ENCODE measurements at regions not wholly inside any gene's neighbourhood (a gene's known extent, or its start where the extent isn't known, plus 50 kb on each side); places are given as distances from the start of the nearest gene placed in this dataset.
"Not testable (repeated sequence)": the region's sequence is repeated elsewhere in the genome, so short reads cannot be mapped to it uniquely, and the experiment has no call there.

- no peak for DNase-seq (ENCODE audit: low read depth)
Observed at GRCh38 chr1:105137543-105138457, 1388.1 kb downstream of the AMY1C start.

GRCh38 chr1:105138458-105138893, 1388.8 kb downstream of the AMY1C start:
- no peak for DNase-seq (ENCODE audit: low read depth)

GRCh38 chr1:105172788-105173187, 1423.1 kb downstream of the AMY1C start:
- no peak for DNase-seq (ENCODE audit: low read depth)

GRCh38 chr1:105180789-105181188, 1431.1 kb downstream of the AMY1C start:
- no peak for DNase-seq (ENCODE audit: low read depth)

- no peak for DNase-seq (ENCODE audit: low read depth)
Observed at GRCh38 chr1:105204836-105205371, 1455.2 kb downstream of the AMY1C start.

- DNase-seq (ENCODE audit: low read depth) = no peak
Observed at GRCh38 chr1:105208581-105208980, 1458.9 kb downstream of the AMY1C start.

- no peak for DNase-seq (ENCODE audit: low read depth)
Observed at GRCh38 chr1:105210747-105211146, 1461.0 kb downstream of the AMY1C start.

- no peak for DNase-seq (ENCODE audit: low read depth)
Observed at GRCh38 chr1:105231378-105231777, 1481.7 kb downstream of the AMY1C start.

GRCh38 chr1:105243411-105243810, 1493.7 kb downstream of the AMY1C start:
- no peak for DNase-seq (ENCODE audit: low read depth)

GRCh38 chr1:105243969-105244368, 1494.3 kb downstream of the AMY1C start:
- DNase-seq (ENCODE audit: low read depth) = no peak

- DNase-seq (ENCODE audit: low read depth) = no peak
Observed at GRCh38 chr1:105254906-105255305, 1505.2 kb downstream of the AMY1C start.

- DNase-seq (ENCODE audit: low read depth) = no peak
Observed at GRCh38 chr1:105260001-105260400, 1510.3 kb downstream of the AMY1C start.

GRCh38 chr1:105270966-105271365, 1521.3 kb downstream of the AMY1C start:
- no peak for DNase-seq (ENCODE audit: low read depth)

GRCh38 chr1:105272376-105272775, 1522.7 kb downstream of the AMY1C start:
- not testable (repeated sequence) for DNase-seq (ENCODE audit: low read depth)

GRCh38 chr1:105294838-105295237, 1545.1 kb downstream of the AMY1C start:
- no peak for DNase-seq (ENCODE audit: low read depth)

- DNase-seq (ENCODE audit: low read depth) = no peak
Observed at GRCh38 chr1:105310063-105310462, 1560.4 kb downstream of the AMY1C start.

- DNase-seq (ENCODE audit: low read depth) = no peak
Observed at GRCh38 chr1:105317976-105318375, 1568.3 kb downstream of the AMY1C start.

GRCh38 chr1:105326886-105327285, 1577.2 kb downstream of the AMY1C start:
- DNase-seq (ENCODE audit: low read depth) = no peak

- DNase-seq (ENCODE audit: low read depth) = no peak
Observed at GRCh38 chr1:105337420-105337819, 1587.7 kb downstream of the AMY1C start.

- DNase-seq (ENCODE audit: low read depth) = no peak
Observed at GRCh38 chr1:105343317-105343716, 1593.6 kb downstream of the AMY1C start.

- DNase-seq (ENCODE audit: low read depth) = no peak
Observed at GRCh38 chr1:105359457-105359856, 1609.8 kb downstream of the AMY1C start.

- no peak for DNase-seq (ENCODE audit: low read depth)
Observed at GRCh38 chr1:105362438-105362837, 1612.7 kb downstream of the AMY1C start.

- no peak for DNase-seq (ENCODE audit: low read depth)
Observed at GRCh38 chr1:105368446-105368845, 1618.7 kb downstream of the AMY1C start.

- no peak for DNase-seq (ENCODE audit: low read depth)
Observed at GRCh38 chr1:105373681-105374080, 1624.0 kb downstream of the AMY1C start.

All from HS-27A (cell line).